ENCODE measurements at regions not wholly inside any gene's neighbourhood (a gene's known extent, or its start where the extent isn't known, plus 50 kb on each side); places are given as distances from the start of the nearest gene placed in this dataset.

DNA sequence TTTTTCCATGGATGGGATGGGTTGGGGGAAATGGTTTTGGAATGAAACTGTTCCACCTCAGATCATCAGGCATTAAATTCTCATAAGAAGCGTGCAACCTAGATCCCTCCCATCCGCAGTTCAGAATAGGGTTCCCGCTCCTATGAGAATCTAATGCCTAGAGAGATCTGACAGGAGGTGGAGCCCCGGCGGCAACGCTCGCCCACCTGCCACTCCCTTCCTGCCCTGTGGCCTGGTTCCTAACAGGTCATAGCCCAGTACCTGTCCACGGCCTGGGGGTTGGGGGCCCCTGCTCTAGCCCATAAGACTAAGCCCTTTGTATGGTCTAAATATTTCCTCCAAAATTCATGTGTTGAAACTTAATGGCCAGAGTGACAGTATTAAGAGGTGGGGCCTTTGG, 92.3 kb upstream of the SALL4 start:
- no peak overlapping the region for H3K27ac ChIP-seq
- TF ChIP-seq CTCF (IDR thresholded peaks at IDR 0.05) (no peak), ZFX (IDR thresholded peaks at IDR 0.05; ENCODE audit: borderline replicate concordance) (no peak)

DNA sequence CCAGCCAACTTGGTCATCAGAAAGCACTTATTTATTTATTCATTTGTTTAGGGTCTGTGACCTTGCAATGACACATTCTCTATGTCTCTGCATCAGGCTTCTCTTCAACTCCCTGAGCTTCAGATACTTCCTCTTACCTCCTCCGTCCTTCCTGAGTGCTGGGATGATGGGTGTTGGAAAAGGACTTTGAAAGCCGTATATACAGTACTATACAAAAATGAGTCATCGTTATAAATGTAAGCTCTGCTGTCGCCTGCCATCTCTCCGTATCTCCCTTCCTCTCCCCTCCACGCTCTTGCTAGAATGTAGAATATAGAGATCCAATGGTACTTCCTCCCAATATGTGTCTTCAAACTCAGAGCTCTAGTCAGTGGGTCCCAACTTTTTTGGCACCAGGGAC, 91.9 kb upstream of the SALL4 start:
- TF ChIP-seq CTCF (IDR thresholded peaks at IDR 0.05): no peak
- no peak for TF ChIP-seq ZFX (IDR thresholded peaks at IDR 0.05; ENCODE audit: borderline replicate concordance)
- H3K27ac ChIP-seq: no peak overlapping the region

- no peak for TF ChIP-seq CTCF (IDR thresholded peaks at IDR 0.05)
- TF ChIP-seq ZFX (IDR thresholded peaks at IDR 0.05; ENCODE audit: borderline replicate concordance): no peak
- no peak overlapping the region for H3K27ac ChIP-seq
Observed at GRCh38 chr20:51893723-51894122, 91.4 kb upstream of the SALL4 start.

DNA sequence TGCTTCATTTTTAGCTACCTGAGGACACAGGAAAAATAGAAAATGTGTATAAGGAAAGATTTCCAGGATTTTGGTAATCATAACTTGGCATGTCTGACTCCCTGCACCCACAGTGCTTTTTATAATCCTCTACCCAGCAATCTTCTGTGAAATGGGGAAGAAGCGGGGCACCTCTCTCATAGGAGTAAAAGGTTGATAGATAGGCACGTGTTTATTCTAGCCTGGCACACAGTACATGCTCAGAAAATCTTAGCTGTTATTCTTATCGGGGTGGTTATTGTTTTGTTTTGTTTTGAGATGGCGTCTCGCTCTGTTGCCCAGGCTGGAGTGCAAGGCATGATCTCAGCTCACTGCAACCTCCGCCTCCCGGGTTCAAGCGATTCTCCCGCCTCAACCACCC, 87.7 kb upstream of the SALL4 start:
- no peak overlapping the region for H3K27ac ChIP-seq
- TF ChIP-seq CTCF (IDR thresholded peaks at IDR 0.05) (no peak), ZFX (IDR thresholded peaks at IDR 0.05; ENCODE audit: borderline replicate concordance) (no peak)

DNA sequence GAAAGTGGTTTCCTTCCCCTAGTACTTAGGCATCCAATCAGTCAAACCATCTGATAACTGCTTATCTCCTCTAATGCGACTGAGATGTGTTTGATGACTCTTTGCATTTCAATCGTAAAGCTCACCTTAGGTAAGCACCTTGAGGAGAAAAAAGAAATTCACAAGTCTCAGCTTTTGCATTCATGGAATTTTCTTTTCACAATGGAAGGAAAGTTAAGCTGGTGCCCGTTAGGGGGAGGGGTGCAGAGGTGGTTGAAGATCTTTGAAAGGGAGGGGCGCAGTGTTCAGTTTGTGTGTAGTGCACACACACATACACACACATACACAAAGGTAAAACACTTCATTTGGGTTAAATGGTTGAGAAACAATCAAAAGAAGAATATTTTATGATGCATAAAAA, 87.1 kb upstream of the SALL4 start:
- H3K27ac ChIP-seq: no peak overlapping the region
- TF ChIP-seq CTCF (IDR thresholded peaks at IDR 0.05) (no peak), ZFX (IDR thresholded peaks at IDR 0.05; ENCODE audit: borderline replicate concordance) (no peak)

DNA sequence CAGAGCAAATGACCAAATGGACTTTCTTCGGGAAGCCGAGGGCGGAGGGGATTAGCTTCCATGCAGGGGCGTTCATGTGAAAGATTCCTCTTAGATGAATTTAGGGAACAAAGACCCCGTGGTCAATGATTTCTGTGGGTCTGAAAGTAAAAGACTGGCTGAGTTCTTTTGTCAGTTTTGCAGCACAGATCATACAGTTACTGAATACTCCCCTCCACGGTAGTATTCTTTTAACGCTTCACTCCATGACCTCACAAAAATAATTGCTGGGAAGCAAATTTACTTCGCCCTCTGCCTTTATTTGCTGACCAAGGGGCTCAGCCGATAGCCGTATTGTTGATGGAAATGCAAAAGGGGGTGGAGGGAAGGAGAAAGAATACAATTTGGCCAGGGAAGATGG, 86.0 kb upstream of the SALL4 start:
- no peak overlapping the region for H3K27ac ChIP-seq
- no peak for TF ChIP-seq CTCF (IDR thresholded peaks at IDR 0.05)
- no peak for TF ChIP-seq ZFX (IDR thresholded peaks at IDR 0.05; ENCODE audit: borderline replicate concordance)

DNA sequence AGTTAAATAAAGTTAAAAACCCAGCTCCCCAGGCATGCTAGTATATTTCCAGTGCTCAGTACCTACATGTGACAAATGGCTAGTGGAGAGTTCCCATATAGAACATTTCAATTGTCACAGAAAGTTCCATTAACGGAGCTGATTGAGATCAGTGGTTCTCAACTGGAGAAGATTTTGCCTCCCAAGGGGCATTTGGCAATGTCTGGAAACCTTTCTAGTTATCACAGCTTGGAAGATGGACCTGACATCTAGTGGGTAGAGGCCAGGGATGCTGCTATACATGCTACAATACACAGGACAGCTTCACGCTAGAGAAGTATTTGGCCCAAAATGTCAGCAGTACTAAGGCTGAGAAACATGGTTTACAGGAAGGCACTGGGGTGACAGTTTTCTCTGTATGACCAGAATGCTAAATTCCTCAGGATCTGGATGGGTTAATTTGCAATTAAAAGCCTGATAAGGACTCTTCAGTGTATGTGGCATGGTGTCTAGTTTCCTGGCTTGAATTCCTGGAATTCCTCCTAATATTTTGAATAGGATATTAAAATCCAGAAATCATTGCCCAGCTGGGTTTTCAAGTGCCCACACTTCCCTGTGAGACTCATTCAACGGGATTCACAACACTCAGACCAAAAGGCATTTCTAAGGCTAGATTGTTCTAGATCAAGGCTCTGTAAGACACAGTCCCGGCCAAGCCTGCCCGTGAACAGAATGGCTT, 84.7 kb upstream of the SALL4 start:
- H3K27ac ChIP-seq: no peak overlapping the region
- TF ChIP-seq CTCF (IDR thresholded peaks at IDR 0.05) (no peak), ZFX (IDR thresholded peaks at IDR 0.05; ENCODE audit: borderline replicate concordance) (no peak)

Measured in 22Rv1 (cell line).